PC-3 (cell line): ENCODE measurements at regions not wholly inside any gene's neighbourhood (a gene's known extent, or its start where the extent isn't known, plus 50 kb on each side); places are given as distances from the start of the nearest gene placed in this dataset.

Source experiments
- ATAC-seq: fragments of 200-7000 bp; cut with Tn5 transposase; 2 replicates; pipeline ENCODE4 v1.9.1; 2020; ENCODE audit warnings: mild to moderate bottlenecking, moderate library complexity
- BruUV-seq: library from RNA; stranded (reverse); fragments of 400-500 nt; replicated peaks from 2 replicates; lab custom pipeline; 2021; lab: Mats Ljungman, UMichigan
- CTCF ChIA-PET: fragments of 300-600 bp; sonication (Branson Sonifier 250); formaldehyde crosslinking; loops from one replicate; lab custom pipeline; 2022; ENCODE audit warnings: antibody characterized with exemption; lab: Charles Lee
- POLR2A ChIA-PET: fragments of 300-600 bp; sonication (Branson Sonifier 250); formaldehyde crosslinking; loops from one replicate; lab custom pipeline; 2022; ENCODE audit warnings: antibody characterized with exemption; ENCODE audit not compliant: unreplicated experiment; lab: Charles Lee
- DNase-seq: peaks from one replicate; pipeline ENCODE4 v3.0.0-alpha.2; 2015
- H2AFZ ChIP-seq: fragments of 300-600 bp; sonication (generic); 2 replicates; pipeline ENCODE4 v1.6.0; 2016; ENCODE audit warnings: antibody characterized with exemption, low read length
- H3F3A ChIP-seq: fragments of 300-600 bp; sonication (generic); one replicate; pipeline ENCODE4 v1.6.0; 2017; ENCODE audit warnings: antibody characterized with exemption, low read length, control low read depth, mild to moderate bottlenecking; ENCODE audit not compliant: unreplicated experiment
- H3K27ac ChIP-seq: fragments of 300-600 bp; sonication (generic); 2 replicates; pipeline ENCODE4 v1.5.1; 2016; ENCODE audit warnings: mild to moderate bottlenecking, low read length
- H3K27me3 ChIP-seq: fragments of 300-600 bp; sonication (generic); 2 replicates; pipeline ENCODE4 v1.6.1; 2016; ENCODE audit warnings: low read length, mixed read lengths
- H3K36me3 ChIP-seq: fragments of 300-600 bp; sonication (generic); 2 replicates; pipeline ENCODE4 v1.6.1; 2016; ENCODE audit warnings: low read depth, mixed run types, low read length, mixed read lengths
- H3K4me1 ChIP-seq: fragments of 300-600 bp; sonication (generic); 2 replicates; pipeline ENCODE4 v1.5.1; 2016; ENCODE audit warnings: low read length; ENCODE audit not compliant: insufficient read depth
- H3K4me2 ChIP-seq: fragments of 300-600 bp; sonication (generic); 2 replicates; pipeline ENCODE4 v1.6.0; 2016; ENCODE audit warnings: low read length
- H3K4me3 ChIP-seq: fragments of 300-600 bp; sonication (generic); 2 replicates; pipeline ENCODE4 v1.5.1; 2016; ENCODE audit warnings: mild to moderate bottlenecking, low read length, mixed read lengths
- H3K79me2 ChIP-seq: fragments of 300-600 bp; sonication (generic); 2 replicates; pipeline ENCODE4 v1.6.1; 2017; ENCODE audit warnings: low read length, mixed read lengths
- H3K9ac ChIP-seq: fragments of 300-600 bp; sonication (generic); 2 replicates; pipeline ENCODE4 v1.6.0; 2016; ENCODE audit warnings: mild to moderate bottlenecking, low read length
- H3K9me2 ChIP-seq: fragments of 300-600 bp; sonication (generic); replicated peaks from 2 replicates; pipeline ENCODE4 v1.6.1; 2016; ENCODE audit warnings: mixed run types, low read length, mixed read lengths
- H3K9me3 ChIP-seq: fragments of 300-600 bp; sonication (generic); 2 replicates; pipeline ENCODE4 v1.6.1; 2016; ENCODE audit warnings: low read length, mixed read lengths
- H4K20me1 ChIP-seq: fragments of 300-600 bp; sonication (generic); 2 replicates; pipeline ENCODE4 v1.6.1; 2016; ENCODE audit warnings: low read length, mixed read lengths
- EZH2 ChIP-seq: fragments of 300-600 bp; sonication (generic); IDR thresholded peaks from one replicate; pipeline ENCODE4 v1.6.1; 2017; ENCODE audit warnings: antibody characterized with exemption, mild to moderate bottlenecking, low read length; ENCODE audit not compliant: unreplicated experiment
- EZH2phosphoT487 ChIP-seq: fragments of 300-600 bp; sonication (generic); IDR thresholded peaks from 2 replicates; pipeline ENCODE4 v1.6.1; 2018; ENCODE audit warnings: mild to moderate bottlenecking, antibody characterized with exemption, low read length, borderline replicate concordance
- intact Hi-C: fragments of 100-400 bp; cut with micrococcal nuclease; formaldehyde crosslinking; loops from 2 replicates; pipeline ENCODE4 v1.9.0; 2023
- TF ChIP-seq, protein P1 (sequence below): fragments of 300-600 bp; sonication (generic); conservative IDR thresholded peaks from 2 replicates; pipeline ENCODE4 v1.5.1; 2017; ENCODE audit warnings: antibody characterized with exemption, low read depth, mild to moderate bottlenecking, low read length

DNA sequence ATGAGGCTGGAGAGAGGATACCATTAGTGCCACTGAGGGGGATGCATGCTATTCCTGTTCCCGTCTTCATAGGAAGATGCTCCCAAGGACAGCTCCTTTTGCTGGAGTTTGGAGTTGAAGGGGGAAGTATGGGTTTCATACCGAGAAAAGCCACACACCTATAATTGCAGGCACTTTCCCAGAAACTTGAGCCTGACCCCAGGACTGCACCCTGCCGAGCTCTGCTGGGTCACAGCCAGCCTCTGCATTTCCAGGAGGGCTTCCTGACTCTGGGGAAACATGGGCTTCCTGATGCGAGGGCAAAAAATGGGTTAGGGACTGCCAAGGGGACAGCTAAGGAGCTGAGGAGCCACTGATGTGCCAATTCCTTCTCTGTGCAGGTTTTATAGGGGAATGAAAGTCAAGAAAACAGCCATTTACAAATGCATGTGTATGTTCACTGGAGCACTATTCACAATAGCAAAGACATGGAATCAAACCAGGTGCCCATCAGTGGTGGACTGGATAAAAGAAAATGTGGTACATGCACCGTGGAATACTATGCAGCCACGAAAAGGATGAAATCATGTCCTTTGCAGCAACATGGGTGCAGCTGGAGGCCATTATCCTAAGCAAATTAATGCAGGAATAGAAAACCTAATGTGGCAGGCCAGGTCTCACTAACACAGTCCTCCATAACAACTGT is 104.5 kb downstream of the ACAA2 start:
- H3K4me1 ChIP-seq, result no peaks in the 10 kb centered on the region
- H3K36me3 ChIP-seq, result no peaks in the 10 kb centered on the region
- H3K4me2 ChIP-seq, result no peak overlapping the region
- no peaks in the 10 kb centered on the region for H3K27me3 ChIP-seq
- intact Hi-C loops, result no loop called here
- TF ChIP-seq EZH2phosphoT487 (no peak), EZH2 (no peak)
- TF ChIP-seq, protein P1, sequence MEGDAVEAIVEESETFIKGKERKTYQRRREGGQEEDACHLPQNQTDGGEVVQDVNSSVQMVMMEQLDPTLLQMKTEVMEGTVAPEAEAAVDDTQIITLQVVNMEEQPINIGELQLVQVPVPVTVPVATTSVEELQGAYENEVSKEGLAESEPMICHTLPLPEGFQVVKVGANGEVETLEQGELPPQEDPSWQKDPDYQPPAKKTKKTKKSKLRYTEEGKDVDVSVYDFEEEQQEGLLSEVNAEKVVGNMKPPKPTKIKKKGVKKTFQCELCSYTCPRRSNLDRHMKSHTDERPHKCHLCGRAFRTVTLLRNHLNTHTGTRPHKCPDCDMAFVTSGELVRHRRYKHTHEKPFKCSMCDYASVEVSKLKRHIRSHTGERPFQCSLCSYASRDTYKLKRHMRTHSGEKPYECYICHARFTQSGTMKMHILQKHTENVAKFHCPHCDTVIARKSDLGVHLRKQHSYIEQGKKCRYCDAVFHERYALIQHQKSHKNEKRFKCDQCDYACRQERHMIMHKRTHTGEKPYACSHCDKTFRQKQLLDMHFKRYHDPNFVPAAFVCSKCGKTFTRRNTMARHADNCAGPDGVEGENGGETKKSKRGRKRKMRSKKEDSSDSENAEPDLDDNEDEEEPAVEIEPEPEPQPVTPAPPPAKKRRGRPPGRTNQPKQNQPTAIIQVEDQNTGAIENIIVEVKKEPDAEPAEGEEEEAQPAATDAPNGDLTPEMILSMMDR, result no peak
- DNase-seq, result no peak
- CTCF ChIA-PET, result no interaction called here
- H3K79me2 ChIP-seq, result no peaks in the 10 kb centered on the region
- H3K27ac ChIP-seq, result no peak overlapping the region
- ATAC-seq, result no peak
- H3F3A ChIP-seq, result no peaks in the 10 kb centered on the region
- H4K20me1 ChIP-seq, result no peaks in the 10 kb centered on the region
- POLR2A ChIA-PET, result no interaction called here
- H3K9me3 ChIP-seq, result no peaks in the 10 kb centered on the region
- BruUV-seq, result no TSS peak
- no peaks in the 10 kb centered on the region for H3K9me2 ChIP-seq
- H3K4me3 ChIP-seq, result no peak overlapping the region
- H3K9ac ChIP-seq, result no peak overlapping the region
- no peak overlapping the region for H2AFZ ChIP-seq

DNA sequence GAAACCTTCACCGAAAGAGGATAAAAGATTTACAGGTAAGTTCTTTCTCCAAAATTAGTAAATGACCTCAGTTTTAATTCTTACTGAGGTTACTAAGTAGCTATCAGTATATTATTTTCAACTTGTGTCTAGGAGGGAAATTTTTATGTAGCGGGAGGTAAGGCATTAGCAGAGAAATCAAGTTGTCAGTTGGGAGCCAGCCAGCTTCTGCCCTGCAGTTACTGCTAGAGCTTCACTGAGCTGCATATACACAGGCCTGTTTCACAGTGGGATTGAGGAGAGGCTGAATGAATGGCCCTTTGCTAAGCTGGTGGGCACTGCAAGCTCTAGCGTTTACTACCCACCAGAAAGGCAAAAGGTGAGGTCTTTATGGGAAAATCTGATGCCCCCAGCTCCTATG is 105.7 kb downstream of the ACAA2 start:
- DNase-seq (no peak), ATAC-seq (no peak)
- Histone ChIP-seq H3K4me2 (no peak overlapping the region), H3K79me2 (no peaks in the 10 kb centered on the region), H3K9me3 (no peaks in the 10 kb centered on the region), H3K9me2 (no peaks in the 10 kb centered on the region), H2AFZ (no peak overlapping the region), H3K27ac (no peak overlapping the region), H3K9ac (no peak overlapping the region), H3K4me1 (no peaks in the 10 kb centered on the region), H3K27me3 (no peaks in the 10 kb centered on the region), H3K4me3 (no peak overlapping the region), H3F3A (no peaks in the 10 kb centered on the region), H3K36me3 (no peaks in the 10 kb centered on the region), H4K20me1 (no peaks in the 10 kb centered on the region)
- POLR2A ChIA-PET, result no interaction called here
- intact Hi-C loops, result no loop called here
- TF ChIP-seq, protein P1, result no peak
- no peak for TF ChIP-seq EZH2phosphoT487
- no peak for TF ChIP-seq EZH2
- BruUV-seq, result no TSS peak
- CTCF ChIA-PET, result no interaction called here

DNA sequence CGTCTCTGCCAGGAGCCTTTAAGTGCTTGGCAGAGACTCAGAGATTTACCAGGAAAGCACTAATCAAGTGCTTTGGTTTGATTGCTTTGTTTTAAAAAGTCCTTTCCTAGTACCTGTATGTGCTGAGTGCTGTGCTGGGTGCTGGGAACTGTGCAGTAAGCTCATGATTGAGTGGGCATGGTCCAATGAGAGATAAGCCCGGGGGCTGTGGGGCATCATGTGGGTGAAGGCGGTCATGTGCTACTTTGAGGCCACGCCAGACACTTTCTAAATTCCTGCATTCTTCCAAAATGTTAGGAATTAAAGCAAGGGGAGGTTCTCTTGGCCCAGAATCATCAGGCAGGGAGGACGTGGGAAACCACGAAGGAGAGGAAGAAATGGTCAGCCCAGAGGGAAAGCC is 109.0 kb downstream of the ACAA2 start:
- no TSS peak for BruUV-seq
- ATAC-seq, result no peak
- Histone ChIP-seq H3K9me2 (no peaks in the 10 kb centered on the region), H3F3A (no peaks in the 10 kb centered on the region), H3K4me2 (no peak overlapping the region), H3K79me2 (no peaks in the 10 kb centered on the region), H3K9me3 (no peaks in the 10 kb centered on the region), H2AFZ (no peak overlapping the region), H3K4me1 (no peaks in the 10 kb centered on the region), H4K20me1 (no peaks in the 10 kb centered on the region), H3K27me3 (no peaks in the 10 kb centered on the region), H3K27ac (no peak overlapping the region), H3K9ac (no peak overlapping the region), H3K4me3 (no peak overlapping the region), H3K36me3 (no peaks in the 10 kb centered on the region)
- no peak for TF ChIP-seq EZH2phosphoT487
- TF ChIP-seq, protein P1, result no peak
- no peak for TF ChIP-seq EZH2
- DNase-seq, result no peak
- POLR2A ChIA-PET, result no interaction called here
- CTCF ChIA-PET, result no interaction called here
- intact Hi-C loops, result no loop called here
